CD14-positive monocyte (primary cell): ENCODE measurements at regions not wholly inside any gene's neighbourhood (a gene's known extent, or its start where the extent isn't known, plus 50 kb on each side); places are given as distances from the start of the nearest gene placed in this dataset.

Source experiments
- DNase-seq, 3 donors: peaks; one replicate each; pipeline ENCODE4 v3.0.0-alpha.2; 2011 to 2022
- H2AFZ ChIP-seq: 2 replicates; pipeline ENCODE4 v1.6.0; 2012; ENCODE audit warnings: mild to moderate bottlenecking, low read depth, low read length, inconsistent platforms; ENCODE audit not compliant: insufficient read depth, poor library complexity, severe bottlenecking
- H3K27ac ChIP-seq, 2 donors: 1 replicate in 1 of 2; 2 replicates in 1 of 2; pipeline ENCODE4 v1.5.1; 2012 to 2013; ENCODE audit warnings: low read length in 2 of 2, control low read depth in 1 of 2, inconsistent platforms in 1 of 2, low read depth in 1 of 2, mild to moderate bottlenecking in 1 of 2
- H3K27me3 ChIP-seq, 2 donors: one replicate each; pipeline versions ENCODE4 v1.6.0 to v1.6.1; 2011 to 2013; ENCODE audit warnings: low read length in 2 of 2; ENCODE audit not compliant: control insufficient read depth in 2 of 2, insufficient read depth in 2 of 2
- H3K36me3 ChIP-seq, 2 donors: replicated peaks in 1 of 2; 1 replicate in 1 of 2; 2 replicates in 1 of 2; pipeline versions ENCODE4 v1.5.1 to v1.6.1; 2012 to 2013; ENCODE audit warnings: low read length in 2 of 2, control low read depth in 1 of 2, inconsistent platforms in 1 of 2, mild to moderate bottlenecking in 1 of 2; ENCODE audit not compliant: insufficient read depth in 2 of 2, control insufficient read depth in 1 of 2
- H3K4me1 ChIP-seq, 2 donors: 1 replicate in 1 of 2; 2 replicates in 1 of 2; pipeline versions ENCODE4 v1.5.1 to v1.6.1; 2012 to 2013; ENCODE audit warnings: low read length in 2 of 2, control low read depth in 1 of 2, inconsistent platforms in 1 of 2, mild to moderate bottlenecking in 1 of 2, moderate library complexity in 1 of 2; ENCODE audit not compliant: insufficient read depth in 2 of 2, control insufficient read depth in 1 of 2
- H3K4me2 ChIP-seq: replicated peaks from 2 replicates; pipeline ENCODE3; 2012; ENCODE audit warnings: low read length, moderate library complexity, mild to moderate bottlenecking; ENCODE audit not compliant: poor library complexity, severe bottlenecking; ENCODE audit errors: extremely low read depth
- H3K4me3 ChIP-seq, 3 experiments: fragments of 200-600 bp in 1 of 3; sonication (generic) in 1 of 3; replicated peaks in 1 of 3; 1 replicate in 2 of 3; 2 replicates in 1 of 3; pipeline ENCODE4 v1.5.1; 2011 to 2013; ENCODE audit warnings: low read length in 3 of 3, mild to moderate bottlenecking in 3 of 3, control low read depth in 2 of 3, low read depth in 2 of 3, inconsistent platforms in 1 of 3, moderate library complexity in 1 of 3
- H3K79me2 ChIP-seq: 2 replicates; pipeline ENCODE4 v1.6.0; 2012; ENCODE audit warnings: mild to moderate bottlenecking, control low read depth, inconsistent platforms, low read length, moderate library complexity; ENCODE audit not compliant: insufficient read depth
- H3K9ac ChIP-seq: 2 replicates; pipeline ENCODE4 v1.6.0; 2017; ENCODE audit warnings: low read length, mild to moderate bottlenecking; ENCODE audit not compliant: insufficient read depth, poor library complexity, severe bottlenecking
- H3K9me3 ChIP-seq, 2 donors: replicated peaks in 1 of 2; 1 replicate in 1 of 2; 2 replicates in 1 of 2; pipeline versions ENCODE4 v1.5.1 to v1.6.1; 2012 to 2013; ENCODE audit warnings: low read length in 2 of 2, control low read depth in 1 of 2; ENCODE audit not compliant: control insufficient read depth in 1 of 2, insufficient read depth in 1 of 2
- H4K20me1 ChIP-seq: 2 replicates; pipeline ENCODE4 v1.6.0; 2012; ENCODE audit warnings: mild to moderate bottlenecking, low read length, control low read depth, moderate library complexity; ENCODE audit not compliant: insufficient read depth
- H3K27ac Mint-ChIP-seq, 7 donors: one replicate each; pipeline ENCODE4 v1.8.0; 2020; ENCODE audit warnings: mild to moderate bottlenecking in 7 of 7, mixed read lengths in 7 of 7, moderate library complexity in 6 of 7, inconsistent platforms in 2 of 7
- H3K27me3 Mint-ChIP-seq, 3 donors: one replicate each; pipeline ENCODE4 v1.8.0; 2021 to 2022; ENCODE audit warnings: low read depth in 3 of 3, mild to moderate bottlenecking in 3 of 3, mixed read lengths in 3 of 3, moderate library complexity in 3 of 3, inconsistent platforms in 1 of 3
- H3K36me3 Mint-ChIP-seq, 2 donors: one replicate each; pipeline ENCODE4 v1.8.0; 2020; ENCODE audit warnings: mixed read lengths in 2 of 2, inconsistent platforms in 1 of 2, mild to moderate bottlenecking in 1 of 2
- H3K4me1 Mint-ChIP-seq: one replicate; pipeline ENCODE4 v1.8.0; 2020; ENCODE audit warnings: mild to moderate bottlenecking, mixed read lengths
- H3K4me3 Mint-ChIP-seq, 2 donors: one replicate each; pipeline ENCODE4 v1.8.0; 2020; ENCODE audit warnings: mild to moderate bottlenecking in 2 of 2, mixed read lengths in 2 of 2, moderate library complexity in 1 of 2
- H3K9me3 Mint-ChIP-seq, 7 donors: one replicate each; pipeline ENCODE4 v1.8.0; 2020 to 2022; ENCODE audit warnings: mixed read lengths in 7 of 7, mild to moderate bottlenecking in 6 of 7, moderate library complexity in 6 of 7, inconsistent platforms in 2 of 7
- CTCF ChIP-seq: fragments of 200-600 bp; IDR thresholded peaks from one replicate; pipeline ENCODE4 v1.8.0; 2022; ENCODE audit warnings: antibody characterized with exemption, mild to moderate bottlenecking
- WGBS: methylation state at CpG from one replicate; pipeline ENCODE4 v1.1.5; 2013; ENCODE audit warnings: missing lambda C conversion rate; ENCODE audit not compliant: insufficient coverage; 5-methylcytosine and 5-hydroxymethylcytosine counted together
- intact Hi-C, 2 donors: fragments of 100-400 bp; cut with micrococcal nuclease; formaldehyde crosslinking; loops; one replicate each; pipeline versions ENCODE4 v1.15.0 to v1.15.1; 2023

GRCh38 chr9:93828331-93829097, 126.6 kb downstream of the BARX1 start:
- H3K27ac Mint-ChIP-seq: no peak overlapping the region
- no peak for TF ChIP-seq CTCF
- H3K4me3 Mint-ChIP-seq: peak overlapping the region in 1 of 2 donors; percentile 24

GRCh38 chr9:93827545-93828330, 127.4 kb downstream of the BARX1 start:
- intact Hi-C loops: loop anchor here (5.0 kb wide), 1 partner anchor 135 kb away; no protein-coding TSS in a partner anchor
- Histone ChIP-seq H3K27me3 (peaks cover 0 to 32% of the 10 kb centered on the region in 2 donors), H3K36me3 (no peaks in the 10 kb centered on the region), H3K9me3 (no peaks in the 10 kb centered on the region), H3K27ac (no peak overlapping the region), H2AFZ (no peak overlapping the region), H3K4me3 (no peak overlapping the region), H3K79me2 (no peaks in the 10 kb centered on the region), H3K4me2 (no peak overlapping the region), H3K9ac (no peak overlapping the region), H3K4me1 (no peaks in the 10 kb centered on the region), H4K20me1 (no peaks in the 10 kb centered on the region)
- H3K9me3 Mint-ChIP-seq: peaks cover 0 to 11% (median 4%) of the 10 kb centered on the region in 7 donors
- WGBS: 24% methylated on average over 36 of the region's 43 CpGs
- H3K4me1 Mint-ChIP-seq: peaks cover 3% of the 10 kb centered on the region
- no peak overlapping the region for H3K27ac Mint-ChIP-seq
- no peaks in the 10 kb centered on the region for H3K36me3 Mint-ChIP-seq
- H3K4me3 Mint-ChIP-seq: peak overlapping the region in 1 of 2 donors; percentile 48
- peaks cover 22 to 50% (median 39%) of the 10 kb centered on the region in 3 donors for H3K27me3 Mint-ChIP-seq
- peak; percentile 12 to 34 (median 15) for DNase-seq
- peak; percentile 86 for TF ChIP-seq CTCF

More at GRCh38 chr9:93828331-93829097, 126.6 kb downstream of the BARX1 start:
- DNase-seq: no peak
- no peaks in the 10 kb centered on the region for H3K4me1 ChIP-seq
- no peak overlapping the region for H3K27ac ChIP-seq
- H3K4me3 ChIP-seq: no peak overlapping the region
- no peaks in the 10 kb centered on the region for H4K20me1 ChIP-seq
- no peak overlapping the region for H3K4me2 ChIP-seq
- H3K9me3 ChIP-seq: no peaks in the 10 kb centered on the region
- intact Hi-C loops: loop anchor here (5.0 kb wide), 1 partner anchor 134 kb away; no protein-coding TSS in a partner anchor
- 80% methylated on average over 10 of the region's 13 CpGs for WGBS
- no peaks in the 10 kb centered on the region for H3K79me2 ChIP-seq
- H3K36me3 Mint-ChIP-seq: no peaks in the 10 kb centered on the region
- H3K9me3 Mint-ChIP-seq: peaks cover 2 to 17% (median 6%) of the 10 kb centered on the region in 7 donors
- peaks cover 0 to 32% of the 10 kb centered on the region in 2 donors for H3K27me3 ChIP-seq
- H3K36me3 ChIP-seq: no peaks in the 10 kb centered on the region
- peaks cover 3% of the 10 kb centered on the region for H3K4me1 Mint-ChIP-seq
- H2AFZ ChIP-seq: no peak overlapping the region
- no peak overlapping the region for H3K9ac ChIP-seq
- peaks cover 22 to 53% (median 39%) of the 10 kb centered on the region in 3 donors for H3K27me3 Mint-ChIP-seq
